HTR-8/SVneo (cell line): ENCODE measurements at regions not wholly inside any gene's neighbourhood (a gene's known extent, or its start where the extent isn't known, plus 50 kb on each side); places are given as distances from the start of the nearest gene placed in this dataset.
"Not testable (repeated sequence)": the region's sequence is repeated elsewhere in the genome, so short reads cannot be mapped to it uniquely, and the experiment has no call there.

ENCODE experiments used
- DNase-seq: peaks from one replicate; pipeline ENCODE4 v3.0.0; 2011; ENCODE audit warnings: low spot score, mixed read lengths; ENCODE audit not compliant: insufficient read length
- FAIRE-seq: peaks from 2 replicates; lab custom pipeline; 2011; peaks lifted over from hg19 to GRCh38; lab: Jason Lieb, UNC

DNA sequence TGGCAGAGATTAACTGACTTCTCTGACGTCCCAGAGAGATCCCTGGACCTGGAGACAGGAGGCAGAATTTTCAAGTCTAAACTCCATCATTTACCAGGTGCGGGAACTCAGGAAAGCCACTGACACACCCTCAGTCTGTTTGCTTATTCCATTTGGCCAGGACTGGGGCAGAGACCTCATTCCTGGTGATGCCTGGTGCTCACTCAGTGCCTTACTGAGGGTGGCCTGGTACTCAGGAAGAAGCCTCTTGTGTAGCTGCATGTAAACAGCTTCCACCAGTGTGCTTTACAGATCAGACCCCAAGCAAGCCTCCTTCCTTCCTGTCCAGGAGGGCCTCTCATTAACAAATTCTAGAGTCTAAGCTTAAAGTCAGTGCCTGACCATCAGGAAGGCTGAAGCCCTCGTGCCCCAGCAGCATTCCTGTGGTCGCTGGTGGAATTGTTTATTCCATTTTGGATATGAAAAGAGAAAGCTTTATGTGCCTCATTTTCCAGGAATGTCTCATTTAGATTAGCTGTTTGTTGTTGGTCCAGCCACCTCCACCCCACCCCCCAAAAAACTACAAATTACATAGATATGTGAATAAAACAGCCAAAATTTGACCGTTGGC, 236.1 kb upstream of the CDH5 start:
- DNase-seq (peak; percentile 54), FAIRE-seq (peak; percentile 62)

DNA sequence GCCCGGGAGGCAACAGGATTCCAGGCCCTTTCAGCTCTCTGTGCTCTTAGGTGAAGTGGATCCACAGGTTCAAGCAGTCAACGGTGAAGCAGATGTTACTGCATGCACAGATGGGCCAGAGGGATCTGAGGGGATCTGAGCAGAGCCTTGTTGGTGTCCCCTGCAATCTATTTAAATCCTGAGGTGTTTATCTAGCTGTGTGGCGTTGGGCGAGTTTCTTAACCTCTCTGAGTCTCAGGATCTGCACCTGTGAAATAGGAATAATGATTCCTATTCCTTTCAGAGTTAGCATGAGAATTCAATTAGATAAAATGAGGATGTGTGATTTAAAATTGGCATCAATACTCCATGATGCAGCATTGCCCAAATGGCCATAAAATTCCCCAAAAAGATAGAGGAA, 237.3 kb upstream of the CDH5 start:
- no peak for FAIRE-seq
- no peak for DNase-seq

DNA sequence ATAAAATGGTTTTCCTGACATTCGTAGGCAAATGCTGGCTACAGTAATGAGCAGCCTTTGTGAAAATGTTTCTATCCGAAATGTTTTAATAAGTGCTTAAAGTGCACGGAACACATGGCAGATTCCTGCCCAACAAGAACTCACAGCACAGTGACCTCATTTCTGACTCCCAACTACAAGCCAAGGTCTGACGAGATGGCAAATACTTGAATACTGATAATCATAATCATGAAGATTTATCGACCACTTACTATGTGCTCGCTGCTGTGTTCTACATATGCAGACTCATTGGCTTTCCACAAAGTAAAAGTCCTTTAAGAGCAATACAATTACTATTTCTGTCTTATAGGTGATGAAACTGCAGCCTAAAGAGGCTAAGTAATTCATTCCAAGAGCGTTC, 238.1 kb upstream of the CDH5 start:
- no peak for FAIRE-seq
- no peak for DNase-seq

DNA sequence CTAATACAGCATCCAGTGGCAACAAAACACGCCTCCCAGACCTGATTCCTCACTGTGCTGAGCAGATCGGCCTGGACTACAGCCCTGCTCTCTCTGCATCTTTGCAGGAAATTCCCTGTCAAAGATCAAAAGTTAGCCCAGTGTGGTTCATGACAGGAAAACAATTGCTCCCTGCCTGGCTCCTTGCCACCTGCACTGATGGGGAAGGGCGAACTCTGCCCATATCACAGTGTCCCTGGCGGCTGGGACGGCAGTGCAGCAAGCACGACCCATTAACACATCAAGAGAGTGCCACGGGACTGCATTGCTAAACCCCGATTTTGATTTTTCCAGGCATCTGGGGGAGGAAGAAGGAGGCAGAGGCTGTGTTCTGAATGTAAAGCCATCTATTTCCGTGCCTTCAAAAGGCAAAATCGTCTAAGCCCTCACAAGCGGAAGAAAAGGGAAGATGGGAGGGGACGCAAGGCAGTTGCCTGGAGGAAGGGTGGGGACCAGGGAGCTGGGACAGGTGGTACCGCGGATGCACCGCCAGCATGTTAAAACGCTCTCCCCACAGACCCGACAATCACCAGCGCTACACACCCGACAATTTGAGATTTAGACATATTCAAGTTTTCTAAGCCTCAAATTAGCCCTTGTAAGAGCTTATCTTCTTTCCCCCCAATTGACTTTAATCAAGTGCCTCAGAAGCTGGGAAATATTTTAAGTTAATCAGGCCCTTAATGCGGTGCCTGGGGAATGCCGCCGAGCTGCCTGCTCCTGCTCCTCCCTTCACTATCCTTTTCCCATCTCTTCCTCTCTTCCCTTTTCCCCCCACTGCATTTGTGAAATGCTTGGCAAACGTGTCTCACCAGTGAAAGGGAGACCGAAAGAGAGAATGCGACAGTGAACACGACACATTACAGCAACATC, 238.8 kb upstream of the CDH5 start:
- no peak for DNase-seq
- peak; percentile 46 for FAIRE-seq

DNA sequence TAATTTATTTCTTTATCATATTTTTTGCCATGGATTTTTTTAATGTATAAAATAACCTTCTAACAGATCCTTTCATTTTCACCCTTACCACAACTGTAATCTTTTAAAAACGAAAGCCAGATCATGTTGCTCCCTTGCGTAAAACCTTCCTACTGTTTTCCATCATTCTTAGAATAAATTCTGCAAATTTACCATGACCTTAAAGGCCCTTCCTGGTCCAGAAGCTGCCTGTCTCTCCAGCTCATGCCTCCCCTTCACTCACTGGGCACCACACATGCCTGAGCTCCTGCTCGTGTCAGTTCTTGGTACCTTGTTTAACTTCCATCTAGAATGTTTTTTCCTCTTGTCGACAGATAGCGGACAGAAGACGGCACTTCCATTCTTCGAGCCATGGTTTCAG, 245.0 kb upstream of the CDH5 start:
- FAIRE-seq (no peak), DNase-seq (no peak)

DNA sequence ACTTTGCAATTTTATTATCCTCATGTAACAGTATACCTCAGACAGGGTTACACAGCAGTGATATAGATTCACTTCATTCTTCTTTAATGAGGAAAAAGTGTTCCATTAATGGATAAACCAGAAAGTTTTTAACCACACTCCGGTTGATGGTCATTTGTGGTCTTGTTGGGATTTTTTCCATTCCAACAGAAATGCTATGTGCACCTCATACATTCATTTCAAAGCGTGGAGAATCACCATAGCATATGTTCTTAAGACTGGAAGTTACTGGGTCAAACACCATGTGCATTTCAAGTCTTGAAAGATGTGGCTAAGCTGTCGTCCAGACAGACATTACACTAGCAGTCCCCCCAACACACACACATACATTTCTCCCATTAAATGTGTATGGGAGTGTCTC, 245.8 kb upstream of the CDH5 start:
- no peak for DNase-seq
- FAIRE-seq = no peak

DNA sequence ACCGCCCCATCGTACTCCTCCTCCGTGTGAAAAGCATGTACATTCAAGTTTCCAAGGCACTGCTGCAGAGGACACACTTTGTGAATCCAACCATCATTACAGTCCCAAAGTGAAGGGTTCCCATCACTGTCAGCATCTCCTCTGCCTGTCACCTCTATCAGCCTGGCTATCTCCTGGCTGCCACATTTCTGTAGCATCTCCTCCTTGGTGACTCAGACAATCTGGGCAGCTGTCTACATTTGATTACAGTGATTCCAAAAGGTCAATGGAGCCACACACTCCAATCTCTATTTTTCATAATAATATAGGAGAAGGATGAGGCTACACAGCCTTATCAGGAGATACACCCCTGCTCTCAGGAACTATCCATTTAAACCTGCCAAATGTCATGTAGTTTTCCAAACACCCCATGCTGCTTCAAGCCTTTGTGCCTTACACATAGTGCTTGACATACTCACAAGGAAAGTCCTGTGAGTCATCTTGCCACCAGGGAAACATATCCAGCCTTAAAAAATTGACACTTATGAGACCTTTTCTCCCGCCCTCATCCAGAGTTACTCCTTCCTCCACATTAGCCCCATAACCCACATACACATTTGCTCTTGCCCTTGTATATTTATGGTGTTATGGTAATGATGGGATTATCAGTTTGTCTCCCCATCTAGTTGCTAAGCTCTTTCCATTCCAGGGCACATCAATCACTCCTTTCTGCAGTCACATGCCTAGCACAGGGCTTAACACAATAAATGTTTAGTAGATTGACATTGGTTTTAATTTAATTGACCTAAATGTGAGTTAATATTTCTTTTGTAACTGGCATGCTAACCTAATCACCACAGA, 250.1 kb upstream of the CDH5 start:
- DNase-seq = no peak
- FAIRE-seq = no peak

DNA sequence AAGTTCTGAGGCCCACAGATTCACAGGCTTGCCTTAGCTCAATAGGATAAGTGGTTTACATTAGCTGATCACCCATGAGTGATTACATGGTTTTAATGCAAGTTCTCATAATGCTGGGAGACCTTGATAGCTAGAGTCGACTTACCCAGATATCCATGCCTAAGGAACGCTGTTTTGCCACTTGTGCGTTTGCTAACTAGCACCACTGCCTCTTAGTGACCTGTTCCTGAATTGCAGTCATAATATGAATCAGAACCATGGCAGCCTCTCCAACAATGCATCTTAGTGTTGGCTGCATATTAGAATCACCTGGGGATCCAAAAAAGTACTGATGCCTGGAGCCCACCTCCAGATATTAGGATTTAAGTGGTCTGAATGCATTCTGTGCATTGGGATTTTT, 251.1 kb upstream of the CDH5 start:
- FAIRE-seq = no peak
- DNase-seq = no peak

DNA sequence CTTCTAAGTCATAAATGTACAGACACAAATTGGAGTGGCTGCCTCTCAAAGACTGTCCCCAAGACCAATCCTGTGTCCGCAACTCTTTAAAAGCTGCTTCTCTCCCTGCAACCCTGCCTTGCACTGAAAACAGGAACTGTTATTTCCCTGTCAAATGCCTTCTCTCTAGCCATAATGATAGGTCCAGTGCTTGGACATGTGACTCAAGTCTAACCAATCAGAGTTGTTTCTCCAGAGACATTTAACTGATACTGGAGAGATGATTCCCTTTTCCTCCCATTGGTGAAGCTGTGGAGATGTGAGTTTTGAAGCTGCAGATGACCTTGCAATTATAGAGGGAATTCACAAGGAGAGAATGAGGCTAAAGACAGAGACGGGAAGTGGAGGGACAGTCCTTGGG, 253.3 kb upstream of the CDH5 start:
- no peak for FAIRE-seq
- DNase-seq = no peak

DNA sequence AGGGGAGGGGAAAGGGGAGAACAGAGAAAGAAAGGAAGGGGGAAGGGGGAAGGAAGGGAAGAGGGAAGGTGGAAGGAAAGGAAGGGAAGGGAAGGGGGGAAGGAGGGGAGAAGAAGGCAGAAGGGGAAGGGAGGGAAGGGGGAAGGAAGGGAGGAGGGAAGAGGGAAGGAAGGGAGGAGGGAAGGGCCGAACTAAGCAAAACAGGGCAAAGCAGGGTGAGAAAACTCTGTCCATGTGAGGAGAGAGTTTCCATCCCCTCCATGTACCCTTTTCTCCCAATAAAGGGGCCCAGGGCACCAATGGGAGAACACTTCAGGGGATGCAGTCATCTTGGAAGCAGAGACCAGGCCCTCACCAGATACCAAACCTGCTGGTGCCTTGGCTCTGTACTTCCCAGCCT, 256.8 kb upstream of the CDH5 start:
- no peak for FAIRE-seq

DNA sequence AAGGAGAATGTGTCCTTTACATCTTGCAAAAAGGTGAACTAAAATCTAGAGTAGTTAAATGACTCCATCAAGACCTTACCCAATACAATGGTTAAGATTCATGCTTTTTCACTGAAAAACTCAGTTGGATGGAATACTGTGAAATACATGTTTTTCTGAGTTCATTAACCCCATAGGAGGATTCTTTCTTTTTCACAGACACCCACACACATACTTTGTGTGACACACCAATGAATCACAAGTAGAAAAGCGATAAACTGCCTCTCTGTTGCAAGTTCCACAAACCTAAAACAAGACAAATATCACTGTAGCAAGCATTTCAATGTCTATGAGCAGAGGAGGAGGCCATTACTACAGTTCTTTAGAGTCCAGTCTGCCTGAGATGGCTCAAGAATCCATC, 258.8 kb upstream of the CDH5 start:
- DNase-seq = no peak
- no peak for FAIRE-seq

More for the DNA sequence above, 256.8 kb upstream of the CDH5 start:
- DNase-seq = no peak

DNA sequence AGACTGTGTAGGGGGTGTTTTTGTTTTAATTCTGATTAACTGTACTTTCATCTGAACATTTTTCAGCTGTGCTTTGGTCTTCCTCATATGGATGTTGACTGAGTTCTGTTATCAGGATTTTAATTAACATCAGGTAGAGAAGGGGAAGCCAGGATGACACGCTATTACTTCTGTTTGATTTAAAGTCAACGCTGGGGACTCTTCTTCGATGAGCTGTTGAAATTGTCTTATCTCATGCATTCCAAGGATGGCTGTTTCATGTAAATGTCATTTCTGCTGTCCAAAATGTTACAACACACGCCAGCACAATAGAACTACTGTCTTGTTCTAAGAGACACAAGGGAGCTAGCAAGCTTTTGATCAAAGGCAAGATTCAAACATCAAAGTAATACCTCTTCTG, 263.3 kb upstream of the CDH5 start:
- DNase-seq (no peak), FAIRE-seq (no peak)

DNA sequence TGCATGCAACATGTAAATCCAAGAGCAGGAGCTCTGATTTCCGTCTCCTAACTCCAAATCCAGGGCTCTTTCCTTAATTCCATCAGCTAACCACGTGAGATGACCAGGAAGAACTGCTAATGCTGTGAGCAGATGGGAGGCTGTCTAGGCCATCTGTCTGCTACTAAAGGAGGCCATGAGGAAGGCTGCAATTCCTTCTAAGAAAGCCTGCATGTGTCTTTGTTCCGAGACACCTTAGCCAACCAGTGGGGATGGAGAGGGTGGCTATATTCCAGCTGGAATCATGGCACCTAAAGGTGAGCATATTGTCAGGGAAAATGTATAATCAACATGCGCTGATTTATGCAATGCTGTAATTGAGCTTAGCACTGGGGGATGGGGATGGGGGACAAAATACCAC, 267.2 kb upstream of the CDH5 start:
- no peak for FAIRE-seq
- DNase-seq = no peak

DNA sequence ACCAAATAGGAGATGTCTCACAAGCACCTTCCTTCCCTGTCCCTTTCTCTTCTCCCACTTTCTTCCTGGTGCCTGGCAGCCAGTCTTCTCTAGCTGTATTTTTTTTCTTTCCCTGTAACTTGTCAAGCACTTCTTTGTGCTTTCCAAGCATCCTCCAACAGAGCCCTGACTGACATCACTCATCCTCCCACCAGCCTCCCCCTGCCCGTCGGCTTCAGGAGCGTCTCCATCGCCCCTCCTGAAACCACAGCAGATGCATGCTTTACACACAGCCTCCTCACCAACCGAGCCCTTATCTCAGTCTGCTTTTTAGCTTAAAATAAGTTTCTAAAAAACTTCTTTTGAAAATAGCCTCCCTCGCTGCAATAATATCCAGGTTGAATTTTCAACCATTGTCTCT, 268.7 kb upstream of the CDH5 start:
- FAIRE-seq (no peak), DNase-seq (no peak)

DNA sequence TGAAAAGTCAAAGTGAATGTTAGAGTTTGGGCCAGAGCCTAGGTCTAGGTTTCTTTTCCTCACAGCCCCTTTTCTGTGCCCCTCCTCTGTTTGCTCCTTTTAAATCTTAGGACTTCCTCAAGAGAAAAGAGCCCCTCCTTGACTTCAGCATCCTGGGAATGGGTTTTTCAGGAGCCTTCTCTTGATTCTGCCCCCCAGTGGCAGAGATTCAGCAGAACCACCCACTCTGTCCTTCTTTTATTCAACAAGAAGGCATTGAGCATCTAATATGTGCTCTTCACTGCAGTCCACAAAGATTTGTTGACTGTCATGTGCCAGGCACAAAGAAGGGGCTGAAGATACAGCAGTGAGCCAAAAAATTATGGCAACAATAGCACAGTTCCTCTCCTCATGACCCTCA, 270.8 kb upstream of the CDH5 start:
- no peak for DNase-seq
- FAIRE-seq = no peak

DNA sequence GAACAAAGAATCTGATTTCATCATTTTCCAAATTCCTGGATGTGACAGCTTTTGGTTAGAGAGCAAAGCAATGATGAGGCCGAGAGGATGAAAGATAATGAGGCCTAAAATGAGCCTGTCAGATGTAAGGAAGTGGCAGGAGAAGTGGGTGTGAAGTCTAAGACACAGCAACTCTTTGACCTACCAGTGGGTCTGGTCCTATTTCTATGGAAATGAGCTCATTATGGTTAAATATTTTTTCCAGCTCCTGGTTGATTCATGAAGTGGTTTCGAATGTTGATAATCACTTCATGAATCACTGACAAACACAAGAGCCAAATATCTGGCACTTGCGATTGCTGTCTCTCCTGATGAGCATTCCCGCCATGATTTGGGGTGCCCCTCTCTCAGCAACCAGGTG, 273.3 kb upstream of the CDH5 start:
- DNase-seq = no peak
- no peak for FAIRE-seq

DNA sequence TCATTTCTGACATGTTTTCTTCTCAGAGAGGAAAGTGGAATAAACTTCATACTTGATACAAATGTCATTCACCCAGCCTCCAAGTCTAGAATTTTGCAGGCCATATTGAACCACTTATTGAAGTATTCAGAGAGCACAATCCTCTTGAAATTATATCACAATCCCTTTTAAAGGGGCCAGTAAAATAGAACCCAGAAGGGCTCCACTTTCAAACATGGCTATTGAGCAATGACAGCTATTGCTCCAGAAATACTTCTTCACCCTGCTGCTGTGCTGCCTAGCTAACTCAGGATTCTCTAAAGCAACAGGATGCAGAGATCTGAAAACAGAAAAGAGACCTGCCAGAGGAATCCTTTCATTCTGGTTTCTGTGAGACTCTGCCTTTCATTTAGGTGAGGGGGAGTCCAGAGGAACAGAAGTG, 275.0 kb upstream of the CDH5 start:
- FAIRE-seq = no peak

DNA sequence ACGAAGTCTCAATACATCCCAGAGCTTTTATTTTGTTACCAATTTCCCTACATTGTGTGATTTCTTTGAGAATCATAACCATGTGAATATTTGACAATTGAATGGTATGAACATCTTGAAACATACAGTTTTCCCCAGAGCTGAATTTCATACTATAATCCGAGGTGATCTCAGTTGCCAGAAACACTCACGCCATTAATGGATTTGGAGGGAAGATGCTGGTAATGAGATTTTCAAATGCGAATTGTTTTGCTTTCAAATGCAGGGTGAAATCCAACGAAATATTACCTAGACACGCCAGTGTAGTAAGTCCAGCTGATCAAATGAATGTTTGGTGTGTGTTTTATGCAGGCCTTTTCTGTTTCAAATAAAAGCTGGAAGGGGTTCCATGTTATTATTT, 277.8 kb upstream of the CDH5 start:
- FAIRE-seq = no peak
- DNase-seq = no peak

More for the DNA sequence above, 275.0 kb upstream of the CDH5 start:
- no peak for DNase-seq

DNA sequence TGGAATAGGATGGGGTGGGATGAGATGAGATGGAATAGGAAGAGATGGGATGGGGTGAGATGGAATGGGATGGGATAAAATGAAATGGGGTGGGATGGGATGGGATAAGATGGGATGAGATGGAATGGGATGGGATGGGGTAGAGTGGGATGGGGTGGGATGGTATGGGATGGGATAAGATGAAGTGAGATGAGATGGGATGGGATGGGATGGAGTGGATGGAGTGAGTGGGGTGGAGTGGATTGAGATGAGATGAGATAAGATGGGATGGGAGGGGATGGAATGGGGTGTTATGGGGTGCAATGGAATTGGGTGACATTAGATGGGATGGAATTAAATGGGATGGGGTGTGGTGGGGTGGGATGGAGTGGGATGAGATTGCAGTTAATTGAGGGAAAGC, 279.2 kb upstream of the CDH5 start:
- FAIRE-seq (peak; percentile 26), DNase-seq (no peak)

DNA sequence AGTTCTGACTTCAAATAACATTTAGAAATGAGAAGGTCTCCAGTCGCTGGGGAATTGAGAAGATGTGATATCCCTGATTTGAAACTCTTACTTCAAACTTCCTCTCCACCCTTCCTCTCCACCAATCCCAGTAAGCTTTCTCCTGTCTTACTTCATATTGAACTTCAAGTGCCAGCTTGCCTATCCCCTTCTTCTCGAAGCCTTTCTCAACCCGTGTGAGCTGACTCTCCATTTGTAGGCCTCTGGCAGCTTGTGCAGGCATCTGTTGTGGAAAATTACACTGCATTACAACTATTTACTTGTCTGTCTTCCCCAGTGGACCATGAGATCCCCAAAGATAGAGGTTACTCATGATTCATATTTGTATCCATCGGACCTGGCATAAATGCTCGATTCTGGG, 280.8 kb upstream of the CDH5 start:
- DNase-seq (no peak), FAIRE-seq (no peak)

DNA sequence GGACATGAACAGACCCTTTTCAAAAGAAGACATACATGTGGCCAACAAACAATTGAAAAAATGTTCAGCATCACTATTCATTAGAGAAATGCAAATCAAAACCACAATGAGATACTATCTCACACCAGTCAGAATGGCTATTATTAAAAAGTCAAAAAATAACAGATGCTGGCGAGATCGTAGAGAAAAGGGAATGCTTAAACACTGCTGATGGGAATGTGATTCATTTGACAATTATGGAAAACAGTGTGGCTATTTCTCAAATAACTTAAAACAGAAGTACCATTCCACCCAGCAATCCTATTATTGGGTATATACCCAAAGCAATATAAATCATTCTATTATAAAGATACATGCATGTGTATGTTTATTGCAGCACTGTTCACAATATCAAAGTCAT, 281.8 kb upstream of the CDH5 start:
- DNase-seq, FAIRE-seq: not testable (repeated sequence)
